NCI-H526 (cell line): ENCODE measurements at regions not wholly inside any gene's neighbourhood (a gene's known extent, or its start where the extent isn't known, plus 50 kb on each side); places are given as distances from the start of the nearest gene placed in this dataset.
"Not testable (repeated sequence)": the region's sequence is repeated elsewhere in the genome, so short reads cannot be mapped to it uniquely, and the experiment has no call there.

ENCODE experiments used
- DNase-seq, 2 experiments: peaks; one replicate each; lab custom pipeline; 2025; lab: John Stamatoyannopoulos, UW

GRCh38 chr5:50501491-50502228 lies 60.6 kb upstream of the EMB start:
- no peak for DNase-seq

- DNase-seq: peak; percentile 18 to 41
Measured at GRCh38 chr5:50513028-50513457, 72.0 kb upstream of the EMB start.

- DNase-seq: not testable (repeated sequence)
Measured at GRCh38 chr5:50521060-50521459, 80.0 kb upstream of the EMB start.

GRCh38 chr5:50527514-50528060 lies 86.5 kb upstream of the EMB start:
- not testable (repeated sequence) for DNase-seq

GRCh38 chr5:50535393-50535792 lies 94.3 kb upstream of the EMB start:
- DNase-seq: no peak

GRCh38 chr5:50537534-50537933 lies 96.4 kb upstream of the EMB start:
- not testable (repeated sequence) for DNase-seq

- DNase-seq: no peak
Measured at GRCh38 chr5:50547303-50547702, 106.2 kb upstream of the EMB start.

- no peak for DNase-seq
Measured at GRCh38 chr5:50550267-50550666, 109.2 kb upstream of the EMB start.

- DNase-seq: no peak
Measured at GRCh38 chr5:50550993-50551392, 109.9 kb upstream of the EMB start.

- no peak for DNase-seq
Measured at GRCh38 chr5:50553560-50553984, 112.5 kb upstream of the EMB start.

GRCh38 chr5:50558640-50559039 lies 107.8 kb upstream of the PARP8 start:
- not testable (repeated sequence) for DNase-seq

GRCh38 chr5:50559955-50560354 lies 106.5 kb upstream of the PARP8 start:
- no peak for DNase-seq

- DNase-seq: no peak
Measured at GRCh38 chr5:50562694-50563093, 103.7 kb upstream of the PARP8 start.

- no peak for DNase-seq
Measured at GRCh38 chr5:50564079-50564478, 102.4 kb upstream of the PARP8 start.

GRCh38 chr5:50564558-50564957 lies 101.9 kb upstream of the PARP8 start:
- DNase-seq: no peak

GRCh38 chr5:50574121-50574520 lies 92.3 kb upstream of the PARP8 start:
- no peak for DNase-seq

- DNase-seq: no peak
Measured at GRCh38 chr5:50575740-50576139, 90.7 kb upstream of the PARP8 start.

- no peak for DNase-seq
Measured at GRCh38 chr5:50576265-50576664, 90.2 kb upstream of the PARP8 start.

- no peak for DNase-seq
Measured at GRCh38 chr5:50576686-50577256, 89.7 kb upstream of the PARP8 start.

GRCh38 chr5:50580506-50580905 lies 85.9 kb upstream of the PARP8 start:
- no peak for DNase-seq

GRCh38 chr5:50581845-50582244 lies 84.6 kb upstream of the PARP8 start:
- DNase-seq: not testable (repeated sequence)

- no peak for DNase-seq
Measured at GRCh38 chr5:50582699-50583098, 83.7 kb upstream of the PARP8 start.

- no peak for DNase-seq
Measured at GRCh38 chr5:50583621-50584020, 82.8 kb upstream of the PARP8 start.
